Brain microvascular endothelial cell (primary cell): ENCODE measurements at regions not wholly inside any gene's neighbourhood (a gene's known extent, or its start where the extent isn't known, plus 50 kb on each side); places are given as distances from the start of the nearest gene placed in this dataset.
A peak's percentile ranks its signal among the peaks of the same experiment; 100 is the strongest.
"Not testable (repeated sequence)": the region's sequence is repeated elsewhere in the genome, so short reads cannot be mapped to it uniquely, and the experiment has no call there.

Source experiments
- DNase-seq: peaks from one replicate; pipeline ENCODE4 v3.0.0-alpha.2; 2020
- H3K27ac ChIP-seq: fragments of 250-450 bp; sonication (Bioruptor Pico); 2 replicates; pipeline ENCODE4 v1.5.1; 2020; ENCODE audit warnings: mild to moderate bottlenecking, moderate library complexity
- H3K27me3 ChIP-seq: fragments of 250-450 bp; sonication (Bioruptor Pico); replicated peaks from 2 replicates; pipeline ENCODE4 v1.5.1; 2020; ENCODE audit warnings: mild to moderate bottlenecking
- H3K36me3 ChIP-seq: fragments of 250-450 bp; sonication (Bioruptor Pico); replicated peaks from 2 replicates; pipeline ENCODE4 v1.5.1; 2020; ENCODE audit warnings: mild to moderate bottlenecking
- H3K4me3 ChIP-seq: 2 replicates; pipeline ENCODE4 v1.5.1; 2011; ENCODE audit warnings: low read depth, mild to moderate bottlenecking, control low read depth, low read length, moderate library complexity
- in situ Hi-C: cut with HindIII; loops from 2 replicates; pipeline ENCODE4 v1.10.0; 2017; ENCODE audit warnings: low sequenced_read_pairs, low pct_ligation_motif_present
- TF ChIP-seq, protein P1 (sequence below): IDR thresholded peaks from 2 replicates; pipeline ENCODE4 v1.5.1; 2011; ENCODE audit warnings: low read depth, mild to moderate bottlenecking, moderate library complexity, low read length, control low read depth, inconsistent platforms; ENCODE audit errors: missing control alignments

DNA sequence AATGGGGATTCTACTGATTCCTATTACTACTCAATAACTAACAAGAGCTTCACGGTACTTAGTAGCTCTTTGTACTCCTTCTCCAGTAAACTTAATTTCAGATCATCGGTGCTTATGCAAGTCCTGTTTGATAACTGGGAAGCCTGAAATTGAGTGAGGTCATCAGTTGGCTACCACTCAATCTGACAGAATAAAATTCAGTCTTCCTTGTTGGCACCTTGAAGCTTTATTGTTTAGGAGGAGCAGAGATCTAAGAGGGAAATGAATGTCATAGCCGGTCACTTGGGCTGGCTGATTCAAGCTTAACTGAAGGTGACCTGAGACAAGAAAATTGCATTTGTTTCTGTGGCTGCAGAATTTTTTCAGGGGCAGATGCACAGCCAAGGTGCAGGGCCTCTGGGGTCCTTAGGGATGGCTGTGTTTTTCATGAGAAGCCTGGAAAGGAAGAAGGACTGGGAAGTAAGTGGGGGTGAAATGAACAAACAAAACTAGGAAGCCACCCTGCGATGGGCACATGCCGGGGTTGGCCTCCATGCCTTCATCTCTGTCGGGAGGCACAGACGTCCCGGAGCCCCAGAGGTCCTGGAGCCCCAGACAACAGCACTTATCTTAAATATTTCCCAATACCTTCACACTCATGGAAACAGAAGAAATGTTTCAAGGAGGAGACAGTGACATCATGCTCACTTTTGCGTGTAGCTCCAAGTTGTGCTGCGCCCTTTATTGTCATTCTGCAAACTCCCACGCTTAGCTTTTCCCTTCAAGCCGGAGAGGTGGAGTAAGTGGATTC is 85.0 kb upstream of the KIF5B start:
- TF ChIP-seq, protein P1, sequence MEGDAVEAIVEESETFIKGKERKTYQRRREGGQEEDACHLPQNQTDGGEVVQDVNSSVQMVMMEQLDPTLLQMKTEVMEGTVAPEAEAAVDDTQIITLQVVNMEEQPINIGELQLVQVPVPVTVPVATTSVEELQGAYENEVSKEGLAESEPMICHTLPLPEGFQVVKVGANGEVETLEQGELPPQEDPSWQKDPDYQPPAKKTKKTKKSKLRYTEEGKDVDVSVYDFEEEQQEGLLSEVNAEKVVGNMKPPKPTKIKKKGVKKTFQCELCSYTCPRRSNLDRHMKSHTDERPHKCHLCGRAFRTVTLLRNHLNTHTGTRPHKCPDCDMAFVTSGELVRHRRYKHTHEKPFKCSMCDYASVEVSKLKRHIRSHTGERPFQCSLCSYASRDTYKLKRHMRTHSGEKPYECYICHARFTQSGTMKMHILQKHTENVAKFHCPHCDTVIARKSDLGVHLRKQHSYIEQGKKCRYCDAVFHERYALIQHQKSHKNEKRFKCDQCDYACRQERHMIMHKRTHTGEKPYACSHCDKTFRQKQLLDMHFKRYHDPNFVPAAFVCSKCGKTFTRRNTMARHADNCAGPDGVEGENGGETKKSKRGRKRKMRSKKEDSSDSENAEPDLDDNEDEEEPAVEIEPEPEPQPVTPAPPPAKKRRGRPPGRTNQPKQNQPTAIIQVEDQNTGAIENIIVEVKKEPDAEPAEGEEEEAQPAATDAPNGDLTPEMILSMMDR = no peak
- Histone ChIP-seq H3K27ac (no peak overlapping the region), H3K27me3 (no peaks in the 10 kb centered on the region), H3K4me3 (no peak overlapping the region), H3K36me3 (no peaks in the 10 kb centered on the region)
- no peak for DNase-seq
- in situ Hi-C loops = no loop called here

DNA sequence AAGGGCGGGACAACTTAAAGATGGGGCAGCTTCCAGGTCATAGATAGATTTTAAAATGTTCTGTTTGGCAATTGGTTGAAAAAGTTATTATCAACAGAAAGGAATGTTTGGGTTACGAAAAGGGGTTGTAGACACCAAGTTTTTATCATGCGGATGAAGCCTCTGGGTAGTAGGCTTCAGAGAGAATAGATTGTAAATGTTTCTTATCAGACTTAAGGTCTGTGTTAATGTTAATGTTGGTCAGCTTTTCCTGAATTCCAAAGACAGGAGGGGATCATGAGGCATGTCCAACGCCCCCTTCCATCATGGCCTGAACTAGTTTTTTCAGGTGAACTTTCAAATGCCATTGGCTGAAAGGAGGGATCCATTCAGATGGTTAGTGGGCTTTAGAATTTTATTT is 84.2 kb upstream of the KIF5B start:
- DNase-seq = no peak
- TF ChIP-seq, protein P1 = no peak
- Histone ChIP-seq H3K27me3 (no peaks in the 10 kb centered on the region), H3K4me3 (no peak overlapping the region), H3K36me3 (no peaks in the 10 kb centered on the region), H3K27ac (no peak overlapping the region)
- in situ Hi-C loops = no loop called here

DNA sequence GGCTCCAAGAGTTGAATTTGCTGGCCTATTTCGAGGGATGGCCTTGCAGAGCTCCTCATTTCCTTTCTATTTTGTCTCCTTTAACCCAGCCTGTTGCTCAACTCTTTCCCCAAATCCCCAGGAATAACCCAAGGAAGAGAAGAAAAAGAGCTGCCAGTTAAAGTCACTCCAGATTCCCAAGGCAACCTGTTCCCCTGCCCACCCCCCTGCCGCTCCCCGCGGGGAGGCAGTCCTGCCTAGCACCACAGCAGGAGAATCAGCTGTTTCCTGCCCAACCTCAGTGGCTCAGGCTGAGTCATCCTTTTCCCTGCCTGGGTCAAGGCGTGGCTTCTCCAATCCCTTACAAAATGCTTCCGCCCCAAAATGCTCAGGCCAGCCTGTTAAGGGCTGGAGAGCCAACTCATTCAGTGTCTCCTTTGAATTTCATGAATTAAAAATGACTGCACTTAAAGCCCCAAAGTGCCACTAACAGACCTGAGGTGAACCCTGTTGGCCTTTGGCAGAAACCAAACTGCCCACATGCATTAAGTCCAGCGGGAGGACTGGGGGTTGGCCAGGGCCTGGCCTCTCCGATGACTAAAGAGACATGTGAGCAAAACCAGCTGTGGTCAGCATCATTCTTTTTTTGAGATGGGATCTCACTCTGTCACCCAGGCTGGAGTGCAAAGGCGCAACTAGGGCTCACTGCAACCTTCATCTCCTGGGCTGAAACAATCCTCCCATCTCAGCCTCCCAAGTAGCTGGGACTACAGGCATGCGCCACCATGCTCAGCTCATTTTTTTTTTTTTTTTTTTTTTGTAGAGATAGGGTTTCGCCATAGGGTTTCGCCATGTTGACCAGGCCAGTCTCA is 83.2 kb upstream of the KIF5B start:
- TF ChIP-seq, protein P1 = peak; percentile 22
- Histone ChIP-seq H3K27me3 (no peaks in the 10 kb centered on the region), H3K36me3 (no peaks in the 10 kb centered on the region), H3K27ac (peak overlapping the region; percentile 70), H3K4me3 (no peak overlapping the region)
- peak; percentile 93 for DNase-seq
- in situ Hi-C loops = no loop called here

DNA sequence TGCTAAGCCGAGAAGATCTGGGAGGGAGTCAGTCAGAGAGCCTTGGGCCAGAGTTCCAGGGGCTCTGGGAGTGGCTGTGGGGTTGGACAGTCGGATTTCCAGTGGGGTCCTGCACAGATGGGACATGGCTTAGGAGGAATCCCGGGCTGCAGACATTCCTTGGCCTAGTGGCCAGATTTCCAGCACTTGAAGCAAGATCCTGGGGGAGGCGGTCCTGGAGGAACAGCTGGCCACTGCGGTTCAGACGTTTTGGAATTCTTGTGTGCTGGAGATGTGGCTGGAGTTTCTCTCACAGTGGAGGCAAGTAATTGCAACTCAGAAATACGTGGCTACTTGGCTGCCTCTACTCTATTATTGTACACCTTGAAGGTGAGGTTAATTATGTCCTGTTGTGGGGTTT is 80.7 kb upstream of the KIF5B start:
- DNase-seq, H3K27ac ChIP-seq, H3K4me3 ChIP-seq, H3K36me3 ChIP-seq, H3K27me3 ChIP-seq, in situ Hi-C loops: not testable (repeated sequence)

DNA sequence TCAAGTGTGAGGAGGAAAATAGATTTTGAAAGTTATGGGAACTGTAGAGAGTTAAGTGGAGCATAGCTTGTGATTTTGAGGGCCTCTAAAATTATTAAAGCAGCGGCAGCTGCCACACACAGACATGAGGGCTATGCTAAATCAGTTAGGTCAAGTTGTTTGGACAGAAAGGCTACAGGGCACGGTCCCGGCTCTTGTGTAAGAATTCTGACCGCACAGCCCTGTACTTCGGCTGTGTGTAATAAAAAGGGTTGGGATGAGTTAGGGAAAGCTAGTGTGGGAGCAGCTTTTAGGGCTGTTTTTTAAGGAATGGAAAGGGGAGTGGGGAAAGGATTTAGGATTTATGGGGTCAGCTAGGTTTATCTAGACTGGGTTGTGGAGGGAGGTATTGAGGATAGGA is 79.6 kb upstream of the KIF5B start:
- H3K36me3 ChIP-seq, in situ Hi-C loops, H3K27ac ChIP-seq, DNase-seq, H3K4me3 ChIP-seq, H3K27me3 ChIP-seq: not testable (repeated sequence)

DNA sequence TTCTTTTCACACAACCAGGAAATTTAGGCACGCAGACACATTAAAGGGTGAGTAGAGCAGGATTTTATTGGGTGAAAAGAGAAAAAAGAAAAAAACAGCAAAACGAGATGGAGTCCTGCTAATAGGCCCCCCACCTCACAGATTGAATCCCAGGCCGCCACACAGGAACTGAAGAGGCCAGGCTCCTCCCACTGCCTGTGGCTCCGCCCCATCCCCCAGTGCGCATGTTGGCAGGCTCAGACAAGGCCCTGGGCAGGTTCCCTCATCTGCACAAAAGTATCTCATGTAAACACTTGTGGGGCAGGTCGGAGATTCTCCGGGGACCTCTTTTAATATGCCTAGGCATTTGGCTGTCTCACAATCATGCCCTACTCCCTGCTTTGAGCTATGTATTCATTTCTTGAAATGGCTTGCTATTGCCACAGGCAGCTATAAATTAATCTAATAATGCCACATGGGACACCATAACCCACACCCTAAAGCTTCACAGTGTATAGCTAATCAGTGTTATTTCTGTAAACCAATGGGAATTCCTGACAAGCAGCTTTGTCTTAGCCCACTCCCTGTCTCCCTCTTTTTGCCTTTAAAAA is 76.2 kb upstream of the KIF5B start:
- in situ Hi-C loops = no loop called here

More for the DNA sequence above, 76.2 kb upstream of the KIF5B start:
- no peak overlapping the region for H3K27ac ChIP-seq
- H3K36me3 ChIP-seq = no peaks in the 10 kb centered on the region
- DNase-seq = no peak
- no peaks in the 10 kb centered on the region for H3K27me3 ChIP-seq
- TF ChIP-seq, protein P1 = no peak
- H3K4me3 ChIP-seq = no peak overlapping the region
